SU-DHL-6 (cell line): ENCODE measurements at regions not wholly inside any gene's neighbourhood (a gene's known extent, or its start where the extent isn't known, plus 50 kb on each side); places are given as distances from the start of the nearest gene placed in this dataset.

ENCODE experiments used
- EZH2phosphoT487 ChIP-seq: fragments of 200-600 bp; sonication (generic), shearing (Covaris generic); conservative IDR thresholded peaks from 2 replicates; pipeline ENCODE4 v1.6.1; 2018; ENCODE audit warnings: mild to moderate bottlenecking, antibody characterized with exemption, low read length, moderate library complexity, mixed read lengths
- TF ChIP-seq, protein P1 (sequence below): fragments of 200-600 bp; sonication (generic); IDR thresholded peaks from one replicate; pipeline ENCODE4 v1.5.1; 2017; ENCODE audit warnings: antibody characterized with exemption, mild to moderate bottlenecking, low read length, moderate library complexity; ENCODE audit not compliant: insufficient read depth, poor library complexity, severe bottlenecking

DNA sequence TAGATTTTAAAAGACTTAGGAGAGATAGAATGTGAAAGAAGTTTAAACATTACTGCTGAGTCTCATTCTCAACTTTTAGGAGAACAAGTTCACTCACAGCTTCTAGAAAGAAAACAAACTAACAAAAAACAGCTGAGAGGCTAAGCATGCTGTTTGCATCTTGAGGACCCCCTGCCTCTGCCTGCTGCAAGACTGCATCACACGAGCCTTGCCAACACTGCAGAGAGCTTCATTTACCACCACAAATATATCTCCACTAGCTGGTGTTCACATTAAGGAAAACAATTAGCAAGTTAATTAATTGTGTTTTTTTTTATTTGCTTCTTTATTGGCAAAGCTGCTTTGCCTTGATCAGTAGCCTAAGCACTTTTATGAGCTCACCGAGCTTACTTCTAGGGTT lies 336.6 kb upstream of the KIAA1217 start:
- TF ChIP-seq, protein P1, sequence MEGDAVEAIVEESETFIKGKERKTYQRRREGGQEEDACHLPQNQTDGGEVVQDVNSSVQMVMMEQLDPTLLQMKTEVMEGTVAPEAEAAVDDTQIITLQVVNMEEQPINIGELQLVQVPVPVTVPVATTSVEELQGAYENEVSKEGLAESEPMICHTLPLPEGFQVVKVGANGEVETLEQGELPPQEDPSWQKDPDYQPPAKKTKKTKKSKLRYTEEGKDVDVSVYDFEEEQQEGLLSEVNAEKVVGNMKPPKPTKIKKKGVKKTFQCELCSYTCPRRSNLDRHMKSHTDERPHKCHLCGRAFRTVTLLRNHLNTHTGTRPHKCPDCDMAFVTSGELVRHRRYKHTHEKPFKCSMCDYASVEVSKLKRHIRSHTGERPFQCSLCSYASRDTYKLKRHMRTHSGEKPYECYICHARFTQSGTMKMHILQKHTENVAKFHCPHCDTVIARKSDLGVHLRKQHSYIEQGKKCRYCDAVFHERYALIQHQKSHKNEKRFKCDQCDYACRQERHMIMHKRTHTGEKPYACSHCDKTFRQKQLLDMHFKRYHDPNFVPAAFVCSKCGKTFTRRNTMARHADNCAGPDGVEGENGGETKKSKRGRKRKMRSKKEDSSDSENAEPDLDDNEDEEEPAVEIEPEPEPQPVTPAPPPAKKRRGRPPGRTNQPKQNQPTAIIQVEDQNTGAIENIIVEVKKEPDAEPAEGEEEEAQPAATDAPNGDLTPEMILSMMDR: no peak
- TF ChIP-seq EZH2phosphoT487: no peak
